Tibial nerve (tissue), 4 donors: ENCODE measurements at regions not wholly inside any gene's neighbourhood (a gene's known extent, or its start where the extent isn't known, plus 50 kb on each side); places are given as distances from the start of the nearest gene placed in this dataset.

Experiments used
- DNase-seq, 2 donors: peaks; one replicate each; pipeline ENCODE4 v3.0.0-alpha.2; 2019; ENCODE audit warnings: low spot score in 2 of 2
- H3K27ac ChIP-seq, 4 donors: fragments of 200-600 bp; sonication (generic) in 3 of 4; one replicate each; pipeline ENCODE4 v1.5.1; 2017 to 2019; ENCODE audit warnings: mild to moderate bottlenecking in 1 of 4
- H3K27me3 ChIP-seq, 2 donors: fragments of 200-600 bp; sonication (generic) in 1 of 2; one replicate each; pipeline versions ENCODE4 v1.5.1 to v1.6.0; 2017 to 2019
- H3K36me3 ChIP-seq, 3 donors: fragments of 200-600 bp; sonication (generic); one replicate each; pipeline ENCODE4 v1.5.1; 2018 to 2019
- H3K4me1 ChIP-seq, 4 donors: fragments of 200-600 bp; sonication (generic) in 3 of 4; one replicate each; pipeline ENCODE4 v1.5.1; 2017 to 2019
- H3K4me3 ChIP-seq, 4 donors: fragments of 200-600 bp; sonication (generic) in 3 of 4; one replicate each; pipeline ENCODE4 v1.5.1; 2017 to 2019; ENCODE audit warnings: mild to moderate bottlenecking in 1 of 4, moderate library complexity in 1 of 4
- H3K9me3 ChIP-seq, 4 donors: fragments of 200-600 bp; sonication (generic) in 3 of 4; one replicate each; pipeline ENCODE4 v1.5.1; 2017 to 2019
- EP300 ChIP-seq, 2 donors: sonication (generic); formaldehyde crosslinking; IDR thresholded peaks; one replicate each; pipeline ENCODE4 v1.6.1; 2017; ENCODE audit warnings: antibody characterized with exemption in 2 of 2, mild to moderate bottlenecking in 1 of 2
- POLR2A ChIP-seq, 2 donors: fragments of 450-650 bp; IDR thresholded peaks; one replicate each; pipeline ENCODE4 v1.6.1; 2017; ENCODE audit warnings: antibody characterized with exemption in 2 of 2, mild to moderate bottlenecking in 2 of 2, moderate library complexity in 2 of 2
- WGBS, 2 donors: methylation state at CpG; one replicate each; pipeline ENCODE4 v1.1.5; 2018; 5-methylcytosine and 5-hydroxymethylcytosine counted together
- TF ChIP-seq, protein P1 (sequence below), 5 experiments: fragments of 200-600 bp in 3 of 5; fragments of 450-650 bp in 2 of 5; sonication (generic) in 3 of 5; IDR thresholded peaks; one replicate each; pipeline ENCODE4 v1.5.1; 2016 to 2019; ENCODE audit warnings: antibody characterized with exemption in 5 of 5, mild to moderate bottlenecking in 3 of 5, moderate library complexity in 2 of 5

DNA sequence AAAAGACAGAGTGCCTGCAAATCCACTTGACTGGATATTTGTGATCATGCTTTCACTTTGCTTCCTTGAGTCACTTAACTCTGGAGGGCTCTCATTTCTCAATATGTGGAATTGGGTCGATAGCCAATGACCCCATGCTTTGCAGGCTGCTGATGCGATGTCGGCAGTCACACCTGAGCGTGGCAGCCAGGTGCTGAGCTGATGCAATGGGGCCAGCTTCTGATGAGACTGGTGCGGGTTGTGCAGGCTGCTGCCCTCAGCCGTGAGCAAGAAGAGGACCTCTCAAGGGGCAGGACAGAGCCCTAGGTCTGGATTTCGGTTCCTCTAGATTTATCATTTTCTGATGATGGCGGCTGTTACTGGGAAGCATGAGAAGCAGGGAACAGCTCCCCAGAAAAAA lies 334.1 kb downstream of the TEX29 start:
- no peak for DNase-seq
- WGBS, 2 donors: 85 to 87% methylated on average over 8 of the region's 8 CpGs
- Histone ChIP-seq H3K27ac (no peak overlapping the region), H3K4me1 (peaks cover 0 to 25% (median 12%) of the 10 kb centered on the region in 4 donors), H3K27me3 (peaks cover 0 to 3% of the 10 kb centered on the region in 2 donors), H3K4me3 (no peak overlapping the region), H3K9me3 (no peaks in the 10 kb centered on the region), H3K36me3 (no peaks in the 10 kb centered on the region)
- TF ChIP-seq, protein P1, sequence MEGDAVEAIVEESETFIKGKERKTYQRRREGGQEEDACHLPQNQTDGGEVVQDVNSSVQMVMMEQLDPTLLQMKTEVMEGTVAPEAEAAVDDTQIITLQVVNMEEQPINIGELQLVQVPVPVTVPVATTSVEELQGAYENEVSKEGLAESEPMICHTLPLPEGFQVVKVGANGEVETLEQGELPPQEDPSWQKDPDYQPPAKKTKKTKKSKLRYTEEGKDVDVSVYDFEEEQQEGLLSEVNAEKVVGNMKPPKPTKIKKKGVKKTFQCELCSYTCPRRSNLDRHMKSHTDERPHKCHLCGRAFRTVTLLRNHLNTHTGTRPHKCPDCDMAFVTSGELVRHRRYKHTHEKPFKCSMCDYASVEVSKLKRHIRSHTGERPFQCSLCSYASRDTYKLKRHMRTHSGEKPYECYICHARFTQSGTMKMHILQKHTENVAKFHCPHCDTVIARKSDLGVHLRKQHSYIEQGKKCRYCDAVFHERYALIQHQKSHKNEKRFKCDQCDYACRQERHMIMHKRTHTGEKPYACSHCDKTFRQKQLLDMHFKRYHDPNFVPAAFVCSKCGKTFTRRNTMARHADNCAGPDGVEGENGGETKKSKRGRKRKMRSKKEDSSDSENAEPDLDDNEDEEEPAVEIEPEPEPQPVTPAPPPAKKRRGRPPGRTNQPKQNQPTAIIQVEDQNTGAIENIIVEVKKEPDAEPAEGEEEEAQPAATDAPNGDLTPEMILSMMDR (IDR thresholded peaks at IDR 0.05): no peak
- TF ChIP-seq POLR2A (IDR thresholded peaks at IDR 0.05) (no peak), EP300 (IDR thresholded peaks at IDR 0.05) (no peak)

DNA sequence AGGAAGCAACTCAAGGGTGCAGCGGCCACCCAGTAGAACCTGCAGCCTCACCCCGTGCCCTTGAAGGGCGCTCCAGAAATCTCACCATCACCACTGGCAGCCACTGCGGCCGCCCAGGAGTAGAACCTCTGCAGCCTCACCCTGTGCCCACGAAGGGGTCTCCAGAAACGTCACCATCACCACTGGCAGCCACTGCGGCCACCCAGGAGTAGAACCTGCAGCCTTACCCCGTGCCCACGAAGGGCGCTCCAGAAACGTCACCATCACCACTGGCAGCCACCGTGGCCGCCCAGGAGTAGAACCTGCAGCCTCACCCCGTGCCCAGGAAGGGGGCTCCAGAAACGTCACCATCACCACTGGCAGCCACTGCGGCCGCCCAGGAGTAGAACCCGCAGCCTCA lies 336.0 kb downstream of the TEX29 start:
- Histone ChIP-seq H3K4me1 (peaks cover 0 to 27% (median 12%) of the 10 kb centered on the region in 4 donors), H3K4me3 (no peak overlapping the region), H3K9me3 (no peaks in the 10 kb centered on the region), H3K27ac (no peak overlapping the region), H3K27me3 (no peaks in the 10 kb centered on the region), H3K36me3 (no peaks in the 10 kb centered on the region)
- 87 to 88% methylated on average over 16 to 19 of the region's 19 CpGs for WGBS, 2 donors
- TF ChIP-seq, protein P1 (IDR thresholded peaks at IDR 0.05): no peak
- no peak for TF ChIP-seq EP300 (IDR thresholded peaks at IDR 0.05)
- TF ChIP-seq POLR2A (IDR thresholded peaks at IDR 0.05): no peak
- DNase-seq: no peak

DNA sequence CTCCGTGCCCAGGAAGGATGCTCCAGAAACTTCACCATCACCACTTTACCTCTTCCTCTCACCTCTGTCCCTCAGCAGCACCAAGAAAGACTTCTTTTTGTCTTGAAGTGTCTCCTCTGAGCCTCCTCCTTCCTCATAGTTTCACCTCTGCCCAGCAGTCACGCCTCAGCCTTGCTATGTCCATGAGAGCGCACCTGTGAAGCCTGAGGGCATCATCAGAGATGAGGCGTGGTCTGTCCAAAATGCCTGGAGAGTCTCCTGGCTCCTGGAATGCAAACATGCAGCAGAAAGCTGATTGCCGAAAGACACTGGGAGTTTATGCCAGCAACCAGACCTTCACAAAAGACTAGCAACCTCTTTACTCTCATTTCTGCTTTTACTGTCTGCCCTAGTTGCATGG lies 336.6 kb downstream of the TEX29 start:
- Histone ChIP-seq H3K4me3 (no peak overlapping the region), H3K27me3 (no peaks in the 10 kb centered on the region), H3K4me1 (peaks cover 0 to 27% (median 12%) of the 10 kb centered on the region in 4 donors), H3K9me3 (no peaks in the 10 kb centered on the region), H3K36me3 (no peaks in the 10 kb centered on the region), H3K27ac (no peak overlapping the region)
- WGBS, 2 donors: 95% methylated on average over 5 of the region's 5 CpGs
- TF ChIP-seq POLR2A (IDR thresholded peaks at IDR 0.05) (no peak), EP300 (IDR thresholded peaks at IDR 0.05) (no peak)
- TF ChIP-seq, protein P1 (IDR thresholded peaks at IDR 0.05): no peak
- no peak for DNase-seq

DNA sequence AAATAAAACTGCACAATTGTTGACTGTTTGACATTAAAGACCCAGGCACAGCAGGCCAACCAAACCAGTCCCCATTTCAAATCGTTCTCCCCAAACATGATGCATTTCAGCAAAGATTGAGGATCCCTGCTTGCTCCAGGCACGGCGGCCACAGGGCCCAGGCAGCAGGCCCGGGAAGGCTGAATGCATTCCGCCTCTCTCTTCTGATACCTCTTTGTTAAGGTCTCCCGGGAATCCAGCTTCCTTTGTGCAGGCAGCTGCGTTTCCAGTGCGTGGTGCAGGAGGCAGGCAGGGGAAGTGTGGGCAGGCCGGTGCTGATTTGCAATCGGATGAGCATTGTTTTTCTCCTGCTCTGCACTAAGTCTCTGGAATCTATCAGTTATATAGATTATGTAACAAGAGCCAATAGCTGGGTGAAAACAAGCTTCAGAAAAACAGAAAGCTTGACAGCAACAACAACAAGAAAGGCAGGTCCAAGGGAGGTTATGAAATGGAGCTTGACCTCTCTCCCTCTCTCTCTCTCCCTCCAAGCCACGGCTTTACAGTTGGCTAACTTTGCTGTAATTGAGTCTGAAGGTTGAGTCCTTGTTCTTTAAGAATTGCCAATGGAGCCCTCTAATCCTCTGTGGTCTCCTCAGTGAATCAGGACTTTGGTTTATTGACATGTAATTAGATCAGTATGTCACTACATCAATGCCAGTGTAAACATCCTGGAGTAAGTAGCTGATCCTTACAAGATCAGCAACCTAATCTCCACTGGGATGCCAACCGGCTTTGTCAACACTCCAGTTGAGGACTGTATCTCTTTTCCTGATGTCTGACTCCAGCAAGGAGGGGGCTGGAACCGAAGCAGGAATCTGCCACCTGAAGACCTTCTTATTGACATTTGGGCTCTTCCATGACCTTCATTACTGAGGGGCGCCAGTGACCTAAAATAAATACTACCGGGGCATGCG lies 338.0 kb downstream of the TEX29 start:
- H3K27me3 ChIP-seq: no peaks in the 10 kb centered on the region
- no peak for DNase-seq
- no peak overlapping the region for H3K4me3 ChIP-seq
- TF ChIP-seq, protein P1 (IDR thresholded peaks at IDR 0.05): no peak
- TF ChIP-seq EP300 (IDR thresholded peaks at IDR 0.05) (no peak), POLR2A (IDR thresholded peaks at IDR 0.05) (no peak)
- H3K36me3 ChIP-seq: no peaks in the 10 kb centered on the region
- H3K4me1 ChIP-seq: peaks cover 0 to 28% (median 12%) of the 10 kb centered on the region in 4 donors
- H3K9me3 ChIP-seq: no peaks in the 10 kb centered on the region
- WGBS, 2 donors: 37% methylated on average over 16 of the region's 16 CpGs
- H3K27ac ChIP-seq: peak overlapping the region in 1 of 4 donors; percentile 7

DNA sequence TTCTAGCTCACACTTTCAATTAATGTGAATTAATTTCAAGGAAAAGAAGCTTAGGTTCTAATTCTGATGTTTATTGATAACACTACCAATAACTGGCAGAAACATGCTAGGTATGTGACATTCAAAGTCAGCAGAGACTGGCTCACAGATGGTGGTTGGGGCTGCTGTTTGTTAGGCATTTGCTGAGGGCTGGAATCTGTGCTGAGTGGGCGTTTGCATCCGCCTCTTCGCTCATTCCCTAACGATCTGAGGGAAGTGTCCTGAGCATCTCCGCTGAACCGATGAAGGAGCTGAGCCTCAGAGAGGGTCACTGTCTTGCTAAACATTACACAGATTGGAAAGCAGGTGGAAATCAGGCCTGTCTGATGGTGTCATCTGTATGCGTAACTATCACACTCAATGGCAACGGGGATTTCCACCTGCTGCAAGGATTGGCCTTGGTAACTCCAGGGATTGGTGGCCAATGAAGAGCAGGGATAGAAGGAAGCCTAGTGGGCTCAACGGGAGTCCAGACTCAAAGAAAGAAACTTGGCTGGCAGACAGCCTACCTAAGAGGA lies 338.9 kb downstream of the TEX29 start:
- Histone ChIP-seq H3K36me3 (no peaks in the 10 kb centered on the region), H3K27ac (no peak overlapping the region), H3K4me1 (peaks cover 0 to 35% (median 12%) of the 10 kb centered on the region in 4 donors), H3K9me3 (no peaks in the 10 kb centered on the region), H3K4me3 (no peak overlapping the region), H3K27me3 (no peaks in the 10 kb centered on the region)
- TF ChIP-seq POLR2A (IDR thresholded peaks at IDR 0.05) (no peak), EP300 (IDR thresholded peaks at IDR 0.05) (no peak)
- WGBS, 2 donors: 71 to 83% methylated on average over 9 of the region's 9 CpGs
- no peak for DNase-seq
